ENCODE measurements at regions not wholly inside any gene's neighbourhood (a gene's known extent, or its start where the extent isn't known, plus 50 kb on each side); places are given as distances from the start of the nearest gene placed in this dataset.

DNA sequence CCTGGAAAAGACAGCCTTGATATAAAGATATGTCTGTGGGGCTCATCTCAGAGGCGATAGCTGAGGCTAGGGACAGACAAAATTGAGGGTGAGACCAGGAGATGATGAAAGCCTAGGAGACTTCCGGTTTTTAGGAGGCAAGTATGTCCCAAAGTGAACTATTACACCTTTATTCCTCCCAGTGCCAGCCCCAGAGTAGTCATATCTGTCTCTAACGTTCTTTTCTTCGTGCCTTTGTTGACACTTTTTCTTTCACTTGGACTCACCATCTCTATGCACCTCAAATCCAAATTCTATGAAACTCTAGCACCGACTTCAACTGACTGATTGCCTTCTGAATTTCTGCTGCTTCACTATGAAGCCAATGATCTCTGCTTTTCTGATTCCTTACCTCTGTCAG is 93.8 kb upstream of the RASGRP1 start:
- H3K79me2 ChIP-seq (ENCODE audit: insufficient read depth, low read length), result no peaks in the 10 kb centered on the region
- Mint-ChIP-seq H3K27me3 (ENCODE audit: low read depth, unreplicated experiment) (peaks cover 6% of the 10 kb centered on the region), H3K4me1 (ENCODE audit: low read depth, unreplicated experiment) (no peaks in the 10 kb centered on the region), H3K36me3 (ENCODE audit: low read depth, unreplicated experiment) (no peaks in the 10 kb centered on the region), H3K27ac (ENCODE audit: unreplicated experiment) (no peak overlapping the region), H3K9me3 (ENCODE audit: unreplicated experiment) (peaks cover 3% of the 10 kb centered on the region), H3K4me3 (ENCODE audit: unreplicated experiment) (no peak overlapping the region)
- H3K9me3 ChIP-seq (ENCODE audit: insufficient read depth, low read depth, low read length), result no peaks in the 10 kb centered on the region
- H3K4me2 ChIP-seq (ENCODE audit: low read length), result no peak overlapping the region
- FAIRE-seq (no peak), DNase-seq (ENCODE audit: low read depth) (no peak)
- H2AFZ ChIP-seq (ENCODE audit: low read depth, low read length), result no peak overlapping the region
- no peak overlapping the region for H3K27ac ChIP-seq (ENCODE audit: low read depth, low read length)
- no peak overlapping the region for H3K4me3 ChIP-seq (ENCODE audit: insufficient read depth, low read depth, low read length)
- TF ChIP-seq CTCF (IDR thresholded peaks at IDR 0.05; ENCODE audit: insufficient read depth, low read depth, low read length) (no peak), EZH2 (IDR thresholded peaks at IDR 0.05; ENCODE audit: insufficient read depth, low read length) (no peak)
- peaks cover 3% of the 10 kb centered on the region for H3K27me3 ChIP-seq (ENCODE audit: insufficient read depth, low read length)
- no peaks in the 10 kb centered on the region for H3K4me1 ChIP-seq (ENCODE audit: insufficient read depth, low read length)
- no peaks in the 10 kb centered on the region for H3K36me3 ChIP-seq (ENCODE audit: insufficient read depth, low read length)
- no peaks in the 10 kb centered on the region for H4K20me1 ChIP-seq (ENCODE audit: insufficient read depth, low read length)
- no peak overlapping the region for H3K9ac ChIP-seq (ENCODE audit: low read length)

DNA sequence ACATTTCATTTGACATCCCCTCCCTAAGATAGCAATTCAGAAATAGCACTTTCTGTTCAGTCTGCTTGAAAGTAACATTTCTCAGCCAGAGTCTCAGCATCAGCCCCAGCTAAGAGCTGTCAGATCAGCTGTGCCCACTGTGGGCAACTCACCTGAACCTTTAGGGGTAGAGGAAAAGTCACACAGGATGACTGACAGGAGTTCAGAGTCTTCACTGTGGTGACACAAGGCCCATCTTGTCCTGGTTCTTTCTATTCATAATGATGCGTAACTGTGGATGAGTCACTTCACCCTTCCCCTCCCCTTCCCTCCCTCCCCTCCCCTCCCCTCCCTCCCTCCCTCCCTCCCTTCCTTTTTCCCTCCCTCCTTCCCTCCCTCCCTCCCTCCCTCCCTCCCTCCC is 96.1 kb upstream of the RASGRP1 start:
- TF ChIP-seq EZH2 (IDR thresholded peaks at IDR 0.05; ENCODE audit: insufficient read depth, low read length) (no peak), CTCF (IDR thresholded peaks at IDR 0.05; ENCODE audit: insufficient read depth, low read depth, low read length) (no peak)
- peaks cover 3% of the 10 kb centered on the region for H3K9me3 Mint-ChIP-seq (ENCODE audit: unreplicated experiment)
- Histone ChIP-seq H3K4me1 (ENCODE audit: insufficient read depth, low read length) (no peaks in the 10 kb centered on the region), H3K9ac (ENCODE audit: low read length) (no peak overlapping the region), H4K20me1 (ENCODE audit: insufficient read depth, low read length) (no peaks in the 10 kb centered on the region), H3K27ac (ENCODE audit: low read depth, low read length) (no peak overlapping the region), H3K9me3 (ENCODE audit: insufficient read depth, low read depth, low read length) (no peaks in the 10 kb centered on the region), H3K27me3 (ENCODE audit: insufficient read depth, low read length) (peaks cover 6% of the 10 kb centered on the region), H3K36me3 (ENCODE audit: insufficient read depth, low read length) (no peaks in the 10 kb centered on the region), H3K79me2 (ENCODE audit: insufficient read depth, low read length) (no peaks in the 10 kb centered on the region), H3K4me2 (ENCODE audit: low read length) (no peak overlapping the region), H3K4me3 (ENCODE audit: insufficient read depth, low read depth, low read length) (no peak overlapping the region), H2AFZ (ENCODE audit: low read depth, low read length) (no peak overlapping the region)
- no peak overlapping the region for H3K27ac Mint-ChIP-seq (ENCODE audit: unreplicated experiment)
- DNase-seq (ENCODE audit: low read depth), result no peak
- no peak overlapping the region for H3K4me3 Mint-ChIP-seq (ENCODE audit: unreplicated experiment)
- no peaks in the 10 kb centered on the region for H3K4me1 Mint-ChIP-seq (ENCODE audit: low read depth, unreplicated experiment)
- H3K27me3 Mint-ChIP-seq (ENCODE audit: low read depth, unreplicated experiment), result peaks cover 11% of the 10 kb centered on the region
- no peak for FAIRE-seq
- no peaks in the 10 kb centered on the region for H3K36me3 Mint-ChIP-seq (ENCODE audit: low read depth, unreplicated experiment)

DNA sequence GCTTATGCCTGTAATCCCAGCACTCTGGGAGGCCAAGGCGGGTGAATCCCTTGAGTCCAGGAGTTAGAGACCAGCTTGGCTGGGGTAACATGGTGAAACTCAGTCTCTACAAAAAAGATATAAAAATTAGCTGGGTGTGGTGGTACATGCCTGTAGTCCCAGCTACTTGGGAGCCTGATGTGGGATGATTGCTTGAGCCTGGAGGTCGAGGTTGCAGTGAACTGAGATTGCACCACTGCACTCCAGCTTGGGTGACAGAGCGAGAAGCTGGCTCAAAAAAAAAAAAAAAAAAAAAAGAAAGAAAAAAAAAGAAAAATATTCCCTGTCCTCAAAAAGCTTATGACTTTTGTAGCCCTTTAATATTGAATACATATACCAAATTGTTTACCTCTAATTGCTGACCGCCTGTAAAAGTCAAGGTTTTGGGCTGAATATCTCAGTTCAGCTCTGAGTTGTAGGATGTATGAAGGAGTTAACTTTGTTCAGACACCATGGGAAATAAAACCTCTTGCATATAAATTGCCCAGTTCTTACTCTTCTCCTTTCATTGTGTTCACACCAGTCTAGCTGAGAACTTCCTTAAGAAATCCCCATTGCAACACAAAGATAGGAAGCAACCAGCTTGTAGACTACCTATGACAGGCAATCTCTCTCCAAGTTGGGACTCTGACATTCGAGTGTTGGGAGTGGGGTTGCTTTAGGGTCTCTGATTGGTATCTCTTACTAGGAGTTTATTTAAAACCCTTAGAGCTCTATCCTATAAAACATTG is 97.6 kb upstream of the RASGRP1 start:
- H3K27me3 Mint-ChIP-seq (ENCODE audit: low read depth, unreplicated experiment), result peaks cover 11% of the 10 kb centered on the region
- Histone ChIP-seq H4K20me1 (ENCODE audit: insufficient read depth, low read length) (no peaks in the 10 kb centered on the region), H3K79me2 (ENCODE audit: insufficient read depth, low read length) (no peaks in the 10 kb centered on the region), H3K9me3 (ENCODE audit: insufficient read depth, low read depth, low read length) (no peaks in the 10 kb centered on the region), H3K4me3 (ENCODE audit: insufficient read depth, low read depth, low read length) (no peak overlapping the region), H3K36me3 (ENCODE audit: insufficient read depth, low read length) (no peaks in the 10 kb centered on the region), H3K4me1 (ENCODE audit: insufficient read depth, low read length) (no peaks in the 10 kb centered on the region), H2AFZ (ENCODE audit: low read depth, low read length) (no peak overlapping the region), H3K27me3 (ENCODE audit: insufficient read depth, low read length) (peaks cover 18% of the 10 kb centered on the region), H3K27ac (ENCODE audit: low read depth, low read length) (no peak overlapping the region), H3K4me2 (ENCODE audit: low read length) (no peak overlapping the region), H3K9ac (ENCODE audit: low read length) (no peak overlapping the region)
- no peak for TF ChIP-seq CTCF (IDR thresholded peaks at IDR 0.05; ENCODE audit: insufficient read depth, low read depth, low read length)
- no peak for TF ChIP-seq EZH2 (IDR thresholded peaks at IDR 0.05; ENCODE audit: insufficient read depth, low read length)
- no peaks in the 10 kb centered on the region for H3K4me1 Mint-ChIP-seq (ENCODE audit: low read depth, unreplicated experiment)
- H3K9me3 Mint-ChIP-seq (ENCODE audit: unreplicated experiment), result no peaks in the 10 kb centered on the region
- FAIRE-seq, result no peak
- H3K27ac Mint-ChIP-seq (ENCODE audit: unreplicated experiment), result no peak overlapping the region
- H3K4me3 Mint-ChIP-seq (ENCODE audit: unreplicated experiment), result no peak overlapping the region
- DNase-seq (ENCODE audit: low read depth), result no peak
- no peaks in the 10 kb centered on the region for H3K36me3 Mint-ChIP-seq (ENCODE audit: low read depth, unreplicated experiment)
